ENCODE measurements at regions not wholly inside any gene's neighbourhood (a gene's known extent, or its start where the extent isn't known, plus 50 kb on each side); places are given as distances from the start of the nearest gene placed in this dataset.

DNA sequence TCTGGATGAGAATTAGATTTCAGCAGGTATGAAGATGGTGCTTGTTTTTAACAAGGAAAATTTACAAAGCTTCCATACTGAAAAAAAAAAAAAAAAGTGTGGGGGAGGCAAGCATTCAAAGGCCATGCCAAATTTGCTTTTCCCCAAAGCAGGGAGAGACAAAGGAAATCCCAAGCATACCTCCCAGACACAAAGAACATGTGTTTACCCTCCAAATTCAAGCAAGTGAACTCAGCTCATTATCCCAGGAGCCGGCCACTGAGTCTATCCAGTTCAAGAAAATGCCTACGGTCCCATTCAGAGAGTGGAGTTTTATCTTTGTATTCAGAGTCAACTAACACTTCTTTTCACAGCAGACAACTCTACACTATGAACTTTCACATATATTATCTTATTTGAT, 102.7 kb upstream of the ID4 start:
- TF ChIP-seq CTCF (IDR thresholded peaks at IDR 0.05; ENCODE audit: borderline replicate concordance, extremely low read depth, low read length, poor library complexity, severe bottlenecking) (no peak), EZH2 (IDR thresholded peaks at IDR 0.05; ENCODE audit: borderline replicate concordance, low read depth, low read length, severe bottlenecking) (no peak)
